Tibial artery (tissue), 4 donors: ENCODE measurements at regions not wholly inside any gene's neighbourhood (a gene's known extent, or its start where the extent isn't known, plus 50 kb on each side); places are given as distances from the start of the nearest gene placed in this dataset.

Experiments used
- DNase-seq, 2 donors: peaks; one replicate each; pipeline ENCODE4 v3.0.0-alpha.2; 2019
- H3K27ac ChIP-seq, 2 donors: fragments of 200-600 bp; sonication (generic) in 1 of 2; 1 replicate in 1 of 2; 2 replicates in 1 of 2; pipeline ENCODE4 v1.5.1; 2018 to 2019; ENCODE audit warnings: mild to moderate bottlenecking in 1 of 2
- H3K27me3 ChIP-seq, 2 donors: fragments of 200-600 bp; sonication (generic) in 1 of 2; one replicate each; pipeline versions ENCODE4 v1.5.1 to v1.6.0; 2016 to 2019
- H3K36me3 ChIP-seq, 3 donors: fragments of 200-600 bp; sonication (generic) in 2 of 3; one replicate each; pipeline ENCODE4 v1.5.1; 2016 to 2019; ENCODE audit warnings: mild to moderate bottlenecking in 2 of 3
- H3K4me1 ChIP-seq, 4 donors: fragments of 200-600 bp; sonication (generic) in 2 of 4; 1 replicate in 3 of 4; 2 replicates in 1 of 4; pipeline ENCODE4 v1.5.1; 2016 to 2019
- H3K4me3 ChIP-seq, 2 donors: fragments of 200-600 bp; sonication (generic) in 1 of 2; 1 replicate in 1 of 2; 2 replicates in 1 of 2; pipeline ENCODE4 v1.5.1; 2018 to 2019; ENCODE audit warnings: mild to moderate bottlenecking in 2 of 2
- H3K9me3 ChIP-seq, 3 donors: fragments of 200-600 bp; sonication (generic) in 1 of 3; one replicate each; pipeline ENCODE4 v1.5.1; 2016 to 2019
- intact Hi-C: fragments of 100-400 bp; cut with DNase I; formaldehyde crosslinking; loops from one replicate; pipeline ENCODE4 v1.15.0; 2023; ENCODE audit warnings: low total_unique reads
- TF ChIP-seq, protein P1 (sequence below), 2 experiments: fragments of 200-600 bp in 1 of 2; fragments of 450-650 bp in 1 of 2; IDR thresholded peaks; one replicate each; pipeline ENCODE4 v1.5.1; 2017 to 2019; ENCODE audit warnings: antibody characterized with exemption in 2 of 2, mild to moderate bottlenecking in 1 of 2, moderate library complexity in 1 of 2

DNA sequence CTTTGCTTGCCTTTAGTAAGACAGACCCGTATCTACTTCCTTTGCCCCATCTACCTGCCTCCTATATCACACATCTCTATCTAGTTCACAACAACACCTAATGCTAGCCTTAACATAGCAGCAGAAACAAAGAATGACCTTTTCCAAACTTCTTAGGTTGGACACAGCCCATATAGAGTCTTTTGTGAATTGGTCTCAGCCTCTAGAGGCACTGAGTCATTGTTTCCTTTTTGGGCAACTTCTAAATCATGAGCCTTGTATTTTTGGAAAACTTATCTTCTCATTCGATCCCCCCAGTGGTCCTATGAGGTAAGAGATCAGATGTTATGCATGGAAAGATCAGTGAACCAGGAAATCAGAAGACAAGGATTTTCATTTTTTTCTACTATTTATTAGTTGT, 679.4 kb upstream of the USP24 start:
- TF ChIP-seq, protein P1, sequence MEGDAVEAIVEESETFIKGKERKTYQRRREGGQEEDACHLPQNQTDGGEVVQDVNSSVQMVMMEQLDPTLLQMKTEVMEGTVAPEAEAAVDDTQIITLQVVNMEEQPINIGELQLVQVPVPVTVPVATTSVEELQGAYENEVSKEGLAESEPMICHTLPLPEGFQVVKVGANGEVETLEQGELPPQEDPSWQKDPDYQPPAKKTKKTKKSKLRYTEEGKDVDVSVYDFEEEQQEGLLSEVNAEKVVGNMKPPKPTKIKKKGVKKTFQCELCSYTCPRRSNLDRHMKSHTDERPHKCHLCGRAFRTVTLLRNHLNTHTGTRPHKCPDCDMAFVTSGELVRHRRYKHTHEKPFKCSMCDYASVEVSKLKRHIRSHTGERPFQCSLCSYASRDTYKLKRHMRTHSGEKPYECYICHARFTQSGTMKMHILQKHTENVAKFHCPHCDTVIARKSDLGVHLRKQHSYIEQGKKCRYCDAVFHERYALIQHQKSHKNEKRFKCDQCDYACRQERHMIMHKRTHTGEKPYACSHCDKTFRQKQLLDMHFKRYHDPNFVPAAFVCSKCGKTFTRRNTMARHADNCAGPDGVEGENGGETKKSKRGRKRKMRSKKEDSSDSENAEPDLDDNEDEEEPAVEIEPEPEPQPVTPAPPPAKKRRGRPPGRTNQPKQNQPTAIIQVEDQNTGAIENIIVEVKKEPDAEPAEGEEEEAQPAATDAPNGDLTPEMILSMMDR (IDR thresholded peaks at IDR 0.05) = no peak
- H3K27me3 ChIP-seq = no peaks in the 10 kb centered on the region
- H3K4me3 ChIP-seq = no peak overlapping the region
- H3K4me1 ChIP-seq = peaks cover 0 to 7% (median 0%) of the 10 kb centered on the region in 4 donors
- H3K9me3 ChIP-seq = peaks cover 0 to 22% (median 0%) of the 10 kb centered on the region in 3 donors
- H3K27ac ChIP-seq = no peak overlapping the region
- DNase-seq = no peak
- intact Hi-C loops = no loop called here
- no peaks in the 10 kb centered on the region for H3K36me3 ChIP-seq

DNA sequence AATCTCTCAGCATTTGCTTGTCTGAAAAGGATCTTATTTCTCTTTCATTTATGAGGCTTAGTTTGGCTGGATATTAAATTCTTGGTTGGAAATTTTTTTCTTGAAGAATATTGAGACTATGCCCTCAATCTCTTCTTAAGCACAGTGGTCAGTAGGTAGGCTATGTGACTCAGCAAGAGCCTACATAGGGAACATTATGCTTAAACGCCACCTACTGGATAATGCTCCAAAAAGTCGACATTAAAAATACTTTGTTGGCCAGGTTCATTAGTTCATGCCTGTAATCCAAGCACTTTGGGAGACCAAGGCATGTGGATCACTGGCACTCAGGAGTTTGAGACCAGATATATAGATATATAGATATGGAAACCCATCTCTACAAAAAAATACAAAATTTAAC, 678.0 kb upstream of the USP24 start:
- Histone ChIP-seq H3K27ac (no peak overlapping the region), H3K36me3 (no peaks in the 10 kb centered on the region), H3K9me3 (peaks cover 0 to 22% (median 0%) of the 10 kb centered on the region in 3 donors), H3K4me3 (no peak overlapping the region), H3K27me3 (no peaks in the 10 kb centered on the region), H3K4me1 (peaks cover 0 to 7% (median 0%) of the 10 kb centered on the region in 4 donors)
- DNase-seq = no peak
- intact Hi-C loops = no loop called here
- TF ChIP-seq, protein P1 (IDR thresholded peaks at IDR 0.05) = no peak

DNA sequence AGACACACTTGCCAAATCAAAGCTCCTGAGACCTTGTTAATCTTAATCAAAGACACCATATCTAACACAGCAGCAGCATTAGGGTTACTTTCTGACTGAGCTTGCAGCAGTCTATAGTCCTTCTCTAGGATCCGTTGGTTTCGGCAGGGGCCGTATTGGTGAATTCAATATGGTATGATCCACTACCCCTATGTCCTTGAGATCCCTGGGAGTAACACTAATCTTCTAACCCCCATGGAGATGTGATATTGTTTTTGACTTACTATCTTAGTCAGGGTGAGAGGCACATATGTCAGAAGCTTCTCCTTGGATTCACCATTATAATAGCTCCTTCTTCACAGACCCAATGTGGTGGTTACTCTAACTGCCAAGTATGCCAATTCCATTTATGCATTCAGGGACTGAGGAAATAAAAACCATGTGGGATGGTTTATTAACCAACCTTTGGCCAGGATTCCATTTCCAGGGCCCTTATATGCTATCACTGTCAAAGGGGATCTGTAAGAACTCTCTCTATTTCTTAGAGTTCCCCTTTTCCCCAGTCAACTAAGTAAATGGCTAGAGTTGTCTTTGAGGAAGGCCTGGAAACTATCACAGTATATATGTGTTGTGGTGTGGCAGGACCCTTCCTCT, 673.6 kb upstream of the USP24 start:
- Histone ChIP-seq H3K9me3 (peaks cover 0 to 15% (median 0%) of the 10 kb centered on the region in 3 donors), H3K4me3 (no peak overlapping the region), H3K36me3 (no peaks in the 10 kb centered on the region), H3K4me1 (no peaks in the 10 kb centered on the region), H3K27ac (no peak overlapping the region), H3K27me3 (no peaks in the 10 kb centered on the region)
- intact Hi-C loops = no loop called here
- TF ChIP-seq, protein P1 (IDR thresholded peaks at IDR 0.05) = no peak
- DNase-seq = no peak

DNA sequence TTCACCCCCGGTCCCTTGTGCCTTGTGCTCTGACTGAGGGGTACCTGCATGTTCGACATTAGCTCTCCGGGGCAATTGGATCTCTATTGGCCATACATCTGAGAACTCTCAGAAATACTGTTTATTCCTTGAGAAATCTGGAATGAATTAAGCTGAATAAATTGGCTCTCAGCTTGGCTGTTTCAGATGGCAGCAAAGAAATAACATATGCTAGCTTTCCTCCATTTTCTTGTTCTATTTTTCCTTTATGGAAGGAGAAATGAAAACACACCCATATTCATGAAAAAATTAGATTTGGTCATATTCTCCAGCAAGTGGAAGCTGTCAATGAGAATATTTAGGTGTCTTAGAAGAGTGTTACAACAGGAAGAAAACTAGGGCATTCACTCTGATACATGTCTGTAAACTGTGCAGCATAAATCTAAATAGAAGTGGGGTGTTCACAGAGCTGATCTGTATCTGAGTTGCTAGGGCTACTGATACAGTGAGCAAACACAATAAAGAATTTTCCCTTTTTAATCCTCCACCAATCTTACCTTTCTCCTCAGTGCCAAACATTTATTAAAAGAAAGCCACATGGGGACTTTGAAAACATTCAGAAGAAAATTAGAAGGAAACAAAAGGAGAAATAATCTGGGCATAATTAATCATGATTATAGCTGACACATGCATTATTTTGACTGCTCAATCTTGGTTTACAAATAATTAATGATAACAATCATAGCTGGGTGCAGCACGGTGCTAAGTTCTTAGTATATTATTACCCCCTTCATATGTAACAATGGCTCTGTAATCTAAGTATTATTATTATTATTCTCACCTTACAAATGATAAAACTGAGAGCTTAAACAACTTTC, 671.9 kb upstream of the USP24 start:
- no peak overlapping the region for H3K27ac ChIP-seq
- TF ChIP-seq, protein P1 (IDR thresholded peaks at IDR 0.05) = no peak
- H3K36me3 ChIP-seq = no peaks in the 10 kb centered on the region
- no peaks in the 10 kb centered on the region for H3K4me1 ChIP-seq
- intact Hi-C loops = no loop called here
- no peaks in the 10 kb centered on the region for H3K9me3 ChIP-seq
- no peak overlapping the region for H3K4me3 ChIP-seq
- H3K27me3 ChIP-seq = no peaks in the 10 kb centered on the region
- DNase-seq = no peak

DNA sequence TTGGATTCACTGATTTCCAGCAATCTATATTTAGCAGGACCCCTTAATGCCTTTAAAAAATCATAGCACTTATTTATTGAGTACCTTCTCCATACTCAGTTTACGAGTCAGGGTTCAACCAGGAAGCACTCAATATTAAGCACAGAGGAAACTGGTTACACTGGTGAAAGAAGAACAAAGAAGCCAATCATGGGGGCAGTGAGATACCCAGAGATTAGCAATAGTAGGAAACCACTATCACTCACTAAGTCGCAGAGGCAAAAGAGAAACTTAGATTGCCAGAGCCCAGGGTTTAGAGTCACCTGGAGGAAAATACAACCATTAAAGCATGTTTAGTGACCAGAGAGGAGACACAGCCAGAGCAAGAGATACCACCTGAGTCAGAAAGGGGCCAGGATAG, 670.5 kb upstream of the USP24 start:
- H3K27ac ChIP-seq = no peak overlapping the region
- no peaks in the 10 kb centered on the region for H3K4me1 ChIP-seq
- TF ChIP-seq, protein P1 (IDR thresholded peaks at IDR 0.05) = no peak
- no peak overlapping the region for H3K4me3 ChIP-seq
- intact Hi-C loops = no loop called here
- DNase-seq = no peak
- no peaks in the 10 kb centered on the region for H3K9me3 ChIP-seq
- no peaks in the 10 kb centered on the region for H3K27me3 ChIP-seq
- H3K36me3 ChIP-seq = no peaks in the 10 kb centered on the region
